Tongue (tissue), 1 donor: ENCODE measurements at regions not wholly inside any gene's neighbourhood (a gene's known extent, or its start where the extent isn't known, plus 50 kb on each side); places are given as distances from the start of the nearest gene placed in this dataset.
"Not testable (repeated sequence)": the region's sequence is repeated elsewhere in the genome, so short reads cannot be mapped to it uniquely, and the experiment has no call there.

Source experiments
- DNase-seq: peaks from one replicate; pipeline ENCODE4 v3.0.0-alpha.2; 2015

DNA sequence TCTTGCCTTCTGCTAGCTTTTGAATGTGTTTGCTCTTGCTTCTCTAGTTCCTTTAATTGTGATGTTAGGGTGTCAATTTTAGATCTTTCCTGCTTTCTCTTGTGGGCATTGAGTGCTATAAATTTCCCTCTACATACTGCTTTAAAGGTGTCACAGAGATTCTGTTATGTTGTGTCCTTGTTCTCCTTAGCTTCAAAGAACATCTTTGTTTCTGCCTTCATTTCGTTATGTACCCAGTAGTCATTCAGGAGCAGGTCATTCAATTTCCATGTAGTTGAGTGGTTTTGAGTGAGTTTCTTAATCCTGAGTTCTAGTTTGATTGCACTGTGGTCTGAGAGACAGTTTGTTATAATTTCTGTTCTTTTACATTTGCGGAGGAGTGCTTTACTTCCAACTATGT, 1639.2 kb upstream of the TMEFF2 start:
- DNase-seq, result not testable (repeated sequence)

DNA sequence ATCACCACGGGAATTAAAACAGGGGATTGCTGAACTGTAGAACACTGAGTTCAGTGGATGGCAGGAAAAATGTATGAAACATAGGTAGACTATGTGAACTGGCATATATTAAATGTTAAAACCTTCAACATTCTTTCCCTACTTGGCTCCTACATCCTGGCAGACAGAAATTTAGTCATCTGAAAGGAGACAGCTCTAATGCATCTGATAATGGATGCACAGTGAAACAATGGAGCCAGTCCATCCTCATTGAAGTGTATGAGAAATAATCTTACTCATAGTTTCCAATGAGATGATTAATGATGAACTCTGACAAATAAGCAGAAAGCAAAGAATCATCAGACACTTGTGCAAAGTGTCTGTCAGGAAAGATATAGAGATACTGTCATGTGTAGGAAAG, 1629.7 kb upstream of the TMEFF2 start:
- no peak for DNase-seq

DNA sequence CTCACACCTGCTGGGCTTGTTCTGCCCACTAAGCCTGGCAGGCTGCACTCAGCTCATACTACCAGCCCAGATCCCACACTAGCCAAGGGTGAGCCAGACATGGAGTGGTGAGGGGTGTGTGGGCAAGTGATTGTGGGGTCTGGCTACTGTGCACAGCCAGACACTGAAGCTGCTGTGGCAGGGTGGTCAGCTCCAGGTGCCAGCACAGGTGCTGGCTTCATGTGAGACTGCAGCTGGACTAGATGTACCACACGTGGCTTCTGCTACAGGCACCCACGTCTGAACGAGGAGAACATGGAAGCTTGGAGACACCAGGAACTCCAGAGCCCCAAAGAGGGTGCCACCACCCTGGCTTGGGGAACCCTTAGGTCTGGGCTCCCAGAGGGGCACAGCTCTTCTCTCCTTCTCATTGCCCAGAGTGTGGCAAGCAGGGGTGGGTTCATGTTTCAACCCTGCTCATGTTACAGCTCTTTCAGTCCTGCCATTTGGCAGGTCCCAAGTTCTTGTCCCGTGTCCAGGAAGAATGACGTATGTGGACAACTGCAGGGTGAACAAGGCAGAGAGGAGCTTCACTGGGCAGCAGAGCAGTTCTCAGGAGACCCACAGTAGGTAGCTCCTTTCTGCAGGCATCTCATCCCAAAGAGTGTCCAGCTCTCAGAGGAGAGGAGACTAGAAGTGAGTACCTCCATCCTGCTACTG, 1624.2 kb upstream of the TMEFF2 start:
- no peak for DNase-seq

DNA sequence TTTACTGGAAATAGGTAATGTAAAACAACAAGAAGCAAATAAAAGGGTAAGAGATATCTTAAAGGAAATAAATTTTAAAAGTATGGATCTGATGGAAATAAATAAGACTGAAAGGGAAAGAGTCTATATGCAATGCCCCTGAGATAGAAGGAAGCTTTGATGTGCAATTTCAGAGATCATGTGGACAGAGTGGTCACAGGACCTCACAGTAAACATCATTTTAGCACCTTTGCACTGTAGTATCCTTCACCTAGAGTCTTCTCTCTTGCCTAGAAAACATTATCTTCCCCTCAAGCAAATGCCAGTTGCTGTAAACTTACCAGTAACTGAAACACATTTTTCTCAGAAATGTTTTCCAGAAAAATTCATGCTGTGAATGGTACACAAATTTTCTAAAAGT, 1621.3 kb upstream of the TMEFF2 start:
- DNase-seq, result no peak

DNA sequence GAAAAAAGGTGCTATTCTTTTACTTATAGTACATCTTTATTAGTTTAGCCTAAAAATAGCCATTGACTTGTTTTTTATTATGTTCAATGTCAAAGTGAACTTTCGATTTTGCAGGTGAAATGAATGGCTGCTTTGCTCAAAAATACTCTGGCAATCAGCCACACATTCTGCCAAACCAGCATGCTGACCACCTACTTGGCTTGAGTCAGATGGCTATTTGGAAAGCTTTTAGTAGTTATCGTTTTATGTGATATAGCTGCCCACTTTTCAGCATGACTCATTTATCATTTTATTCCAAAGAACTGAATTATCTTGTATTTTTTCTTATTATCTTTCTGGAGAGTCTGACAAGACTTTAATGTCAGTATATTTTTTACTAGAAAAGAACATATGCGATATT, 1615.8 kb upstream of the TMEFF2 start:
- no peak for DNase-seq

DNA sequence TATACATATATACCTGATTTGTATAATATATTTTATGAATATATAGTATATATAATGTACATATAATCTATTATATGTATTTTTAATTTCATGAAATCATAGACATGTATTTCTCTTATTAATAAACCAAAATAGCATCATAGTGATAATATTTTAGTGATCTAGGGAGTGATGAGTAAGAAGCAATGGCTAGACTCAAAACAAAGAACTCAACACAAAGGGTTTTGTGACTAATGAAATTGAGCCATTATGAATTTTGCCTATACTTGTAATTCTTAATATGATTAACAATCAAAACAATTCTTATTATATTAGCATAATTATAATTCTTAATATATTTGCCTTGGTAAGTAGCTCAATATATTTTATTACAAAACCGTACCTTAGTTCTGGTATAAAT, 1614.1 kb upstream of the TMEFF2 start:
- no peak for DNase-seq

DNA sequence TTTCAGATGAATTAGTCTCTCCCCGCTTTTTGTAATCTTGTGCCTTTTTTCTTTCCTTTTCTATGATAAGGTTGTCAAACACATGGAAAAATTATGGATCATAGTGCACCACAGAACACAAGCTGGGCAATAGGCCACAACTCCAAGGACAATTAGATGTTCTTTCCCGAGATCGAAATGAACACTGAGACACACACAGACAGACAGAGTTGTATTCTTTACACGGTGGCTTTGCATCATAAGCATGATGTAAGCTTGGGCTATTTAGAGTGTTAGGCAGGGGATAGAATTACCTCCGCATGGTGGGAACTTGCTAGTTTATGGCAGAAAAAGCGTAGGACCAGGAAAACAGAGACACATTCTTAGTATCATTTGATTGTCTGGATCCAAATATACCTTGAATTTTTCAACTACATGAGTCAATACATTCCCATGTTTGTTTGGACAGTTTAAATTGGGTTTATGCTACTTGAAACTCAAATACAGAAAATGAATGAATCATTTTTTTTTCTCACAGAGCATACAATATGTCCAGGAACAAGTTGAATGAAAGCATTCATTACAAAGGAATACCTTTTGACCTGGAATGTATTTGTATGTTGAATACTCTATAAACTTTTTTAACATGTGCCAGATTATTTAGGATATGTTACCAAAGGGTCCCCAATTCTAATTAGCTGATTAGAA, 1611.5 kb upstream of the TMEFF2 start:
- DNase-seq, result peak; percentile 26

DNA sequence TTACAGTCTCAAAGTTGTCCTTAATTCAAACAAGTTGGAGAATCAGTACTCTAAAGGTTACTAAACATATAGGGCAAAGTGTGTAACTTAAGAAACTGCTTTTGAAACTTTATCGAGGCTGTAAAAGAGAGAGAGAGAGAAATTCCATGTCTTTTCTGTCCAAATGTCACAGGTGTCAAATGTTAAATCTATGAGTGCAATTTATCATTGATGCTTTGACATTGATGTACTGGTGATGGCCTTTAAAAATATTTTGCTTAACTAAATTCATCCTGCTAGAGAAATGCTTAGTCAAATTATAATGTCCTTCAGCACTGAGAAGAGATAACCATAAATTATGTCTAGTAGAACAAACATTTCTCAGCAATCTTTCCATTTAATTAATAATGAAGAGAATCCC, 1602.1 kb upstream of the TMEFF2 start:
- no peak for DNase-seq

DNA sequence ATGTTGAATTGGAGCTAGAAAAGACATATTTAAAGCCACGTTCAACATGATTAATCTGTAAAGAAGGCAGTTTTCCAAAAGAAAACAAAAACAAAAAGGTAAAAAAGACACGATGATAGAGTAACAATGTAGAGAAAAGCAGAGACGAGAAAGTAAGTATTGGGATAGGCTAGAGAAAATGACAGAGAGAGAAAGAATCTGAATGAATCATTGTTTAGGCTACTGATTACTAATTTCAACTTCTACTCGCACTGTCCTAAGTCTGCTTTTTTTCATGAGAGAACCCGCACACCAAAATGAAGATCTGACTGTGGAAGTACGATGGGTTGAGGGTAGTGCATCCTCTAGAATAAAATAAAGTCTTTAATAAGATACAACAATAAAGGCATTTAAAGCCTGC, 1599.2 kb upstream of the TMEFF2 start:
- DNase-seq, result no peak

DNA sequence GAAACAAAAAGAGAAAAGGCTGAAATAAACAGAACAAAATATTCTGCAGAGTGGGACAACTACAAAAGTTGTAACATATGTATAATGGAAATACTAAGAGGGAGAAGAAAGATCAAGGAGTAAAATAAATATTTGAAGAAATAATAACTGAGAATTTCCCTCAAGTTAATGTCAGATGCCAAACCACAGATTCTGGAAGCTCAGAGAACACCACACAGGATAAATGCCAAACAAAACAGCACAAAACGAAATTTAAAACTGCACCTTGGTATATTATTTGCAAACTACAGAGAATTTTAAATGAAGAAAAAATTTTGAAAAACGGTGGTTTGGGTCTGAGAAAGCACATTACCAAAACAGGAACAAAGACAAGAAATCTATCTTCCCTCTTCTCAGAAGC, 1588.9 kb upstream of the TMEFF2 start:
- no peak for DNase-seq

DNA sequence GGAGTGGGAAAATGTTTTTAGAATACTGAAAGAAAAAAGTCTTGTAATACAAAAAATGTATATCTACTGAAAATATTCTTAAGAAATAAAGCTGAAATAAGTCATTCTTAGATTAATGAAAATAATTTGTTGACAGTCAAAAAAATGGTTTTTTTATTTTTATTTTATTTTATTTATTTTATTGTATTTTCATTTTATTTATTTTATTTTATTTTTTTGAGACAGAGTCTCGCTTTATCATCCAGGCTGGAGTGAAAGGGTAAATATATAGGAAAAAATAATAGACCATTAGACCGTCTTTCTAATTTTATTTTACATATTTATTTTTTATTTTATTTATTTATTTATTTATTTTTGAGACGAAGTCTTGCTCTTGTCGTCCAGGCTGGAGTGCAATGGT, 1583.6 kb upstream of the TMEFF2 start:
- no peak for DNase-seq

DNA sequence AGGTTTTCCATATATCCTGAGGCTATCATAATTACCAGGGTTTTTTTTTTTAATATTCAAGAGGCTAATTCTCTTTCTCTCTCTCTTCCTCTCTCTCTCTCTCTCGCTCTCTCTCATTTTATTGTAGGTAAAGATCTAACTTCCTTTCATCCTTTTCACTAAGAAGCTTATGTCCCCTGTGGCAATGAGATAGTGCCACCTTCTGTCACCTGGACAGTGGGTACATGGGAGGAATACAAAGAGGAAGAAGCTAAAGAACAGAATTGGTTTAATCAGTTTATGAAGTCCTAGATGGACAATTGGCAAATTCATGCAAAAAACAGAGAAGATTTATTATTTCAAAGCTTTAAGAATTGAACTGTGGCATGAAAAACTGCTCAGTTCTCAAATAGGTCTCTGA, 1582.3 kb upstream of the TMEFF2 start:
- DNase-seq, result no peak

DNA sequence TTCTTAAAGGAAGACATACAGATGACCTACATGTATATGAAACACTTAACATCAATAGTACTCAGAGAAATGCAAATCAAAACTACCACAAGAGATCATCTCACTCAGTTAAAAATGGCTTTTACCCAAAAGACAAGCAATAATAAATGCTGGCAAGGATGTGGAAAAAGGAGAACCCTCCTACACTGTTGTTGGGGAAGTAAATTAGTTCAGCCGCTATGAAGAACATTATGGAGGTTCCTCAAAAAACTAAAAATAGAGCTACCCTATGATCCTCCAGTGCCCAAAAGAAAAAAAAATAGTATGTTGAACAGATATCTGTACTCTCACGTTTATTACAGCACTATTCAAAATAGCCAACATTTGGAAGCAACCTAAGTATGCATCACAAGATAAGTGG, 1579.4 kb upstream of the TMEFF2 start:
- DNase-seq, result no peak

DNA sequence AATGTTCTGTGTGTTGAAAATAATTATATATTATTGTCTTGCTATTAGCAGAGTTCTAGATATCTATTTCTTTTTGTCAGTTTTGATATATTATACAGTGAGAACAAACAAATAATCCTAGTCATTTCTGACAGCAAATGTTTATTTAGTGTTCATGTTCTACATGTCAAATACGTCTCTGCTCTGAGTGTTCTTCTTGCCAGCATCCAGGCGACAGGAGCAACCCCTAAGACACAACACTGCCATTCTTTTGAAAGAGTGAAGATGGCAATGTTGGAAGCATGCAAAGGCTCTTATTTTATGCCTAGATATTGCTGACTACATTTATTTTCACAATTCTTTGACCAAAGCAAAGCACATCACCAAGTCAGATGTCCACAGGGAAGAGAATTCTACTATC, 1556.6 kb upstream of the TMEFF2 start:
- DNase-seq, result no peak

DNA sequence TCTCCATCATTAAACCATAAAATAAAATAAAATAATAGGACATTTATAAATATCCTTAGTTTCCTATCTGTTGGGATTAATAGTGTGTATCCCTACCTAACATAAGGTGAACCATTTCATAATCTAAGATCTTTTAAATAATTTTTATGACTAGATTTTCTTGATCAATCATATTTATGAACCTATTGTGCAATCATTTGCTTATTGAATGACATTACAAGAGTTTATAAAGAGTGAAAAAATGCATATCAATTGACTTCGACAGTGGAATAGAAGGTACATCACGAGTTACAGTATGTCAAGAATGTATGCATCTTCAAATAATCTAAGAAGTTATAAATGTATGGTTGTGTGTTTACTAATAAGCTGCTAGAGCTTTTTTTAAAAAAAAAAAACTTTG, 1554.8 kb upstream of the TMEFF2 start:
- DNase-seq, result no peak

DNA sequence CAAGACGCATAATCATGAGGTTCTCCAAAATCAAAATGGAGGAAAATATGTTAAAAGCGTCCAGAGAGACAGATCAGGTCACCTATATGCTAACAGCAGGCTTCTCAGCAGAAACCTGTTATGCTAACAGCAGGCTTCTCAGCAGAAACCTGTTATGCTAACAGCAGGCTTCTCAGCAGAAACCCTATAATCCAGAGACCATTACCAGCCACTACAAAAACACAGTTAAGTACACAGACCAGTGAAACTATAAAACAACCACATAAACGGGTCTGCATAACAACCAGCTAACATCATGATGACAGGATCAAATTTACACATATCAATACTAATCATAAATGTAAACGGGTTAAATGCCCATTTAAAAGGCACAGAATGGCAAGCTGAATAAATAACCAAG, 1548.4 kb upstream of the TMEFF2 start:
- DNase-seq, result no peak

DNA sequence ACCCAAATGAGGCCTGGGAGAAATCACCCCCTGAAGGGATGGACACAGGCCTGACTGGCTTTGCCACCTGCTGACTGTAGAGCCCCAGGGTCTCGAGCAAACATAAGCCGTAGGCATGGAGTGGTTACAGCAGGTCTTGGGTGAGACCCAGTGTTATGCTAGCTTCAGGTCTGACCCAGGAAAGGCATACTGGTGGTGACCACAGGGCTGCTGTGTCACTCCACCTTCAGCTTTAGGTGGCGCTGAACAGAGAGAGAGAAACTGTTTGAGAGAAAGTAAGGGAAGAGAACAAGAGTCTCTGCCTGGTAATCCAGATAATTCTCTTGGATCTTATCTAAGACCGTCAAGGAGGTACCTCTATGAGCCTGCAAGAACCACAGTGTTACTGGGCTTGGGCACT, 1544.2 kb upstream of the TMEFF2 start:
- no peak for DNase-seq

DNA sequence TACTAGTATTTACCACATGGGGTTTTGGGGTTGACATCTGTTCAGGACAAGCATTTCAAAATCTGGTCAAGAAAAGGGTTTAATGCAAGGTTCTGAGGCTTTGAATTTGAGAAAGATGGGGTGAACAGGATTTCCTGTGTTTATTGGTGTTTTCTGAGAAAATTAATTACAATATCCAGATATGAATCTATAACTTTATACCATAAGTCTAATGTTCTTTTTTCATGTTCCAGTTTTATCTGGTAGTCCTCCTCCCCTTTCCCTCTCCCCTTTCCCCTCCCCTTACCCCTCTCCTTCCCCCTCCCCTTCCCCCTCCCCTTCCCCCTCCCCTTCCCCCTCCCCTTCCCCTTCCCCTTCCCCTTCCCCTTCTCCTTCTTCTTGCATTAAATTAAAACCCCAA, 1518.2 kb upstream of the TMEFF2 start:
- DNase-seq, result no peak

DNA sequence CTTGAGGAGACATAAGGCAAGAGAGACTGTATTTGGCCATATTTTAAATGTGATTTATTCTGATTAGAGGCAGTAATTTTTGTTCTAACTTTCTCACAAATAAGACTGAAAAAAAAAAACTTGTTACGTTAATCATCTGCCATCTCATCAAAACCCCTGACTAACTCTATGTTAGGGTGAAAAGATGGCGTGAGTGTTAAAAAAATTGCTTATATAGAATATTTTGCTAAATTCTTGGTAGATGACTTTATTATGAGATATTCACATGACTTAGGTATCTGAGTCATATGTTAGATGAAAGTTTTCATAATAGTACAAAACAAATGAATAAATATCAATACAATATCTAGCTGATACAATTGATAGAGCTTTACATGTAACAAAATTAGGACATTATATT, 1508.7 kb upstream of the TMEFF2 start:
- DNase-seq, result no peak

DNA sequence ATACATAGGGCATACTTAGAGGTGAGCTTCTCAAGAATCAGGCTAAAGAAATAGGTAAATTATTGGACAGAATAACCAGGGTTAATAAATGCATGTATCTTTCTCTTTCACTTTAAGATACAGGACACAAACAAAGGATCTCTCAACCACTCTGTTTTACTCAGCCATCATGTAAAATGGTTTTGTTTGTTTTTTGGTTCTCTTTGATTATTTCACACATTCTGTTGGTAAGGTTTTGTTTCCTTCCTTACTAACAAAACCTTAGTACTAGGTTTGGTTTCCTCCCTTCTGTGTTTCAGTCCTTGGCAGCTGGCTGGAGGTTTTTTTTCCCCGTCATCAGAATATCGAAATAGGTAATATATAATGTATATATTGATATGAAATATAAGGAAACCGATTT, 1506.8 kb upstream of the TMEFF2 start:
- no peak for DNase-seq

DNA sequence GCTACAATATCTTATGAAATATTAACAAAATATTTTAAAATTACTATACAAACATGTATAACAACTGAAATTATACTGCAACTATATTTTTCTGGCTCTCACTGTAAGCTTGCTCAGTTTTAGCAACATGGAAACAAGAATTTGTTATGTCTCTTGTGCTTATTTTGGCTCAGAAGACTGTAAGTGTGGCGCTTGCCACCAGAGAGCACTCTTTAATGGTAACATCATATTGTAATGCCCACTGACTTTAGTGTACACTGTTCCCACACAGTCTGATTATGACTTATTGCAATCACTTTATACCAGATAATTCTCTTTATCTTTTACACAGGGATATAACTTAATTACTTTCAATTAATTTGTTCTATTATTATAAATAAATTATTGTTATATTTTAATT, 1500.6 kb upstream of the TMEFF2 start:
- peak; percentile 17 for DNase-seq

DNA sequence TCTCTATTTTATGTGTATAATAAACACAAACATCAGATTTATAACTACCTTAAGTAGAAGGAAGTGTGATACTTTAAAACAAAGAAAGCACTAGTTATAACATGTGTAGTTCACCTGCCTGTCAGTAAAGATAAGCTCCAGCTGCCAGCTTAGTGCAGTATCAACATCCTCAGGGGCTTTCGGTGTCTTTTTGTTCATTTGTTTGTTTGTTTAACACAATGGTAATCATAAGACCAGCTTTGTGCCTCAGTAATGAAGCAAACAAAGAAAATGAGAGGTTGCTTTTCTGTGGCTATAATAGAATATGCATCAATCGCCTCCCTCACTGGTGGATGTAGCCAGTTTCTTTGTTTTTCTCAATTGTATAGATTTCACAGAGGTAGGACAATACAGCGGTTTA, 1499.0 kb upstream of the TMEFF2 start:
- no peak for DNase-seq

DNA sequence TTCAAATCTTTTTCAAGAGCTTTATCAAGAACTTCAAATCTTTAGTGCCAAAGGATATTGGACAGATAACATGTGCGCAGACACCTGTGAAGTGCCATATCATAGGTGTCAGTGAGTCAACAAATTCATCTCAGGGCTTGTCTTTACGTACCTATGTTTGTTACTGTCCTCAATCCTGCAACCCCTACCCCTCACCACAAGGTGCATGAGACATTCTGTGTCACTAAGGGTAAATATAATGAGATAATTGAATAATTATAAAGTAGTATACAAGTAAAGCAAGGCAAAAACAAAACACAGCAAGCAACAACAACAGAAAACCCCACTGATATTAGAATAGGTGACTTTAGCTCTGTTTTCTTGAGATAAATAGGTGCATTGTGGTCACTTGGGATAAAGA, 1495.8 kb upstream of the TMEFF2 start:
- DNase-seq, result no peak

DNA sequence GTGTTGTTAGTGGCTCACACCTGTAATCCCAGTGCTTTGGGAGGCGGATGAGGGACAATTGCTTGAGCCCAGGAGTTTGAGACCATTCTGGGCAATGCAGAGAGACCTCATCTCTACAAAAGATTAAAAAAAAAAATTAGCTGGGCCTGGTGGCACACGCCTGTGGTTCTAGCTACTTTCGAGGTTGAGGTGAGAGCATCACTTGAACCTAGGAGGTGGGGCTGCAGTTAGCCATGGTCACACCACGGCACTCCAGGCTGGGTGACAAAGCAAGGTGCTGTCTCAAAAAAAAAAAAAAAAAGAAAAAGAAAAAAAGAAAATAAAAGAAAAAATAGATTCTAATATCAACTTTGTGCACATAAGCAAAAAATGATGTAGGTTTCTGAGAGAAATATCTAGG, 1492.5 kb upstream of the TMEFF2 start:
- DNase-seq, result no peak

DNA sequence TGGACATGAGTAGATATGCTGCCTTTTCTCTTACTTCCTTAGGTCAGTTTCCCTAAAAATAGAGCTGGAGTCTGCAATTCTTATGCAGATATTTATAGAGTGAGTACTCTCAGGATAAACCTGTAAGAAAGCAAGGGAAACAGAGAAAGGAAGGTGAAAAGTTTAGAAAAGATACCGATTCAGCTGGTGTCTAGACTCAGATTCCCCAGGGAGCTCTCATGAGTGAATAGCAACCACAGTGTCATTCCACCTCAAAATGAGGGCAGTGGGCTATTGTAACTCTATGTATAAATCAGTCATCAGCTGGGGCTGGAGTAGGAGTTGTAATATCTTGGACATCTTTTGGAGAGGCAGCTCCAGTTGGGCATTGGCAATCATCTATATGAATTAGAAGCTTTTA, 1485.1 kb upstream of the TMEFF2 start:
- DNase-seq, result no peak
